Karpas-422 (cell line): ENCODE measurements at regions not wholly inside any gene's neighbourhood (a gene's known extent, or its start where the extent isn't known, plus 50 kb on each side); places are given as distances from the start of the nearest gene placed in this dataset.
"Not testable (repeated sequence)": the region's sequence is repeated elsewhere in the genome, so short reads cannot be mapped to it uniquely, and the experiment has no call there.

Experiments
- DNase-seq: peaks from one replicate; pipeline ENCODE4 v3.0.0-alpha.2; 2015
- H2AFZ ChIP-seq: fragments of 200-600 bp; sonication (generic); 2 replicates; pipeline ENCODE4 v1.6.1; 2014; ENCODE audit warnings: antibody characterized with exemption, low read length, mixed read lengths
- H3K27ac ChIP-seq: fragments of 200-600 bp; sonication (generic); 2 replicates; pipeline ENCODE4 v1.5.1; 2014; ENCODE audit warnings: mild to moderate bottlenecking, low read length, moderate library complexity
- H3K27me3 ChIP-seq: fragments of 200-600 bp; sonication (generic); 2 replicates; pipeline ENCODE4 v1.6.1; 2014; ENCODE audit warnings: low read length, mixed read lengths
- H3K36me3 ChIP-seq: fragments of 200-600 bp; sonication (generic); 2 replicates; pipeline ENCODE4 v1.6.1; 2014; ENCODE audit warnings: low read length, mixed read lengths; ENCODE audit not compliant: insufficient read depth
- H3K4me1 ChIP-seq: fragments of 200-600 bp; sonication (generic); 2 replicates; pipeline ENCODE4 v1.6.1; 2014; ENCODE audit warnings: mild to moderate bottlenecking, low read length, mixed read lengths
- H3K4me2 ChIP-seq: fragments of 200-600 bp; sonication (generic); 2 replicates; pipeline ENCODE4 v1.6.1; 2014; ENCODE audit warnings: low read length, low read depth, mild to moderate bottlenecking; ENCODE audit not compliant: poor library complexity, severe bottlenecking
- H3K4me3 ChIP-seq: fragments of 200-600 bp; sonication (generic); 2 replicates; pipeline ENCODE4 v1.5.1; 2014; ENCODE audit warnings: mild to moderate bottlenecking, antibody characterized with exemption, low read length, mixed read lengths
- H3K79me2 ChIP-seq: fragments of 200-600 bp; sonication (generic); 2 replicates; pipeline ENCODE4 v1.6.1; 2014; ENCODE audit warnings: mild to moderate bottlenecking, low read length, mixed read lengths
- H3K9ac ChIP-seq: fragments of 200-600 bp; sonication (generic); 2 replicates; pipeline ENCODE4 v1.6.0; 2014; ENCODE audit warnings: low read length
- H3K9me2 ChIP-seq: fragments of 200-600 bp; sonication (generic), shearing (Covaris generic); replicated peaks from 2 replicates; pipeline ENCODE4 v1.6.0; 2014; ENCODE audit warnings: mild to moderate bottlenecking, low read length, moderate library complexity; ENCODE audit not compliant: insufficient read depth
- H3K9me3 ChIP-seq: fragments of 300-700, 200-600 bp; sonication (generic); 2 replicates; pipeline ENCODE4 v1.6.1; 2014; ENCODE audit warnings: low read length, mixed read lengths
- H4K20me1 ChIP-seq: fragments of 200-600 bp; sonication (generic); 2 replicates; pipeline ENCODE4 v1.6.1; 2014; ENCODE audit warnings: mild to moderate bottlenecking, antibody characterized with exemption, low read length, low read depth; ENCODE audit not compliant: insufficient read depth

DNA sequence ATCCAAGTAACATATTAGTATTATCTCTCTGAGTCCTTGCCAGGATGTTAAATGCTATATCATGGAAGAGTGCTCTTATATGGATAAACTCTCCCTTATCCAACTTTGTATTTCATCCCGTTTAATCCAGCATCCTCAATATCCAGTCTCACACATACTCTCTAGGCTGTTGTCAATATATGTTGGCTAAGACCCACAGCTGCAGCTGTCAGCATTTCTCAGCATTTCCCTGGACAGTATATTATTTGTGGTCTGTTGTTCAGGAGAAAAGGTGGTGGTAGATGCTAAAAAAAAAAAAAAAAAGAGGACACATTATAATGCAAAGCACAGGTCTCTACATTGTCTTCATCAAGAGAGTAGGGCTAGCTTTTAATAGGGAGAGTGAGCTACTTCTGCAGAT is 1368.0 kb upstream of the ZEB2 start:
- DNase-seq: no peak

DNA sequence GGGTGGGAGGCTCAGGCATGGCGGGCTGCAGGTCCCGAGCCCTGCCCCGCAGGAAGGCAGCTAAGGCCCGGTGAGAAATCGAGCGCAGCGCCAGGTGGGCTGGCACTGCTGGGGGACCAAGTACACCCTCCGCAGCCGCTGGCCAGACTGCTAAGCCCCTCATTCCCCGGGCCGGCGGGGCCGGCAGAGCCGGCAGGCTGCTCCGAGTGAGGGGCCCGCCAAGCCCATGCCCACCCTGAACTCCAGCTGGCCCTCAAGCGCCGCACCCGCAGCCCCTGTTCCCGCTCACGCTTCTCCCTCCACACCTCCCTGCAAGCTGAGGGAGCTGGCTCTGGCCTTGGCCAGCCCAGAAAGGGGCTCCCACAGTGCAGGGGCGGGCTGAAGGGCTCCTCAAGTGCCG is 1361.1 kb upstream of the ZEB2 start:
- not testable (repeated sequence) for DNase-seq, H3K9me2 ChIP-seq, H3K4me2 ChIP-seq, H3K27me3 ChIP-seq, H3K4me1 ChIP-seq, H3K9me3 ChIP-seq, H3K9ac ChIP-seq, H3K79me2 ChIP-seq, H3K27ac ChIP-seq, H3K4me3 ChIP-seq, H4K20me1 ChIP-seq, H2AFZ ChIP-seq, H3K36me3 ChIP-seq

More for the DNA sequence above, 1368.0 kb upstream of the ZEB2 start:
- Histone ChIP-seq H3K9me2 (no peaks in the 10 kb centered on the region), H3K4me2 (no peak overlapping the region), H3K9me3 (no peaks in the 10 kb centered on the region), H2AFZ (no peak overlapping the region), H3K36me3 (no peaks in the 10 kb centered on the region), H3K4me1 (no peaks in the 10 kb centered on the region), H3K79me2 (no peaks in the 10 kb centered on the region), H3K9ac (no peak overlapping the region), H3K4me3 (no peak overlapping the region), H3K27ac (no peak overlapping the region), H4K20me1 (no peaks in the 10 kb centered on the region), H3K27me3 (no peaks in the 10 kb centered on the region)

DNA sequence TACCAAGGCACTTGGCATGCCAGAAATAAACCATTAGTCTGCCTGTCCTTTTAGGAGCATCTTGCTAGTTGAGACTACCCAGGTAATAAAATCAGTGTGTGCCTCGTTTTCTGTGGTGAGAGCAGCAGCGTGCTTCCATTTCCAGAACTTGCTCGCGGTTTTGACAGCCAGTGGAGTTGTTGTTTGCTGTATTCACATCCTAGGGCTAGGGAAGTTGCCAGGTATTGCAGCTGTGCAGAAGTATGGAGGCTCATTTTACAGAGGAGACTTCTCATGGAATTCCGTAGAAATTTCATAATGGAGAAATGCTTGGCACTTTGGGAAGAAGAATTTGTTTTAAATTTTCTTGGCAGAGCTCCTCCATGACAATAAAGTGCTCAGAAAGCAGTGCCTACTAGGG is 1355.1 kb upstream of the ZEB2 start:
- Histone ChIP-seq H3K4me2 (no peak overlapping the region), H3K9me3 (no peaks in the 10 kb centered on the region), H3K9me2 (no peaks in the 10 kb centered on the region), H3K9ac (no peak overlapping the region), H3K36me3 (no peaks in the 10 kb centered on the region), H3K79me2 (no peaks in the 10 kb centered on the region), H3K4me3 (no peak overlapping the region), H3K27me3 (no peaks in the 10 kb centered on the region), H2AFZ (no peak overlapping the region), H4K20me1 (no peaks in the 10 kb centered on the region), H3K27ac (no peak overlapping the region), H3K4me1 (no peaks in the 10 kb centered on the region)
- no peak for DNase-seq

DNA sequence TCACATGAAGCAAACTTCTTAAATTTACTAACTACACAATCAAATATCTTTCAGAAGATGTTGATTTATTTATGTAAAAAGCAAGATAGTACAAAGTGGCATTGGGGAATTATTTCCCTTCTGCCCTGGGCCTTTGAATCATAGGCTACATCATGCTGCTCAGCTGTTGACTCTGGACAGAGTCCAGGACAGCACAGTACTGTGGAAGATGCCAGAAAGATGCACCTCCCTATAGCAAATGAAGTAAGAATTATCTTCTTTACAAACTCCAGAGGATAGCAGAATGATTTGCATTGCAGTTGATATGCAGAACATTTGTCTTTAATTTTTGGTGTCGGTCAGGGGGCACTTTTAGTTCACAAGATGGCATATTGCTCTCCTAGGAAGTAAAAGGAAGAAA is 1354.5 kb upstream of the ZEB2 start:
- no peak overlapping the region for H3K27ac ChIP-seq
- no peak overlapping the region for H2AFZ ChIP-seq
- no peaks in the 10 kb centered on the region for H3K9me2 ChIP-seq
- H3K4me3 ChIP-seq: no peak overlapping the region
- H3K9me3 ChIP-seq: no peaks in the 10 kb centered on the region
- no peaks in the 10 kb centered on the region for H3K79me2 ChIP-seq
- no peaks in the 10 kb centered on the region for H4K20me1 ChIP-seq
- H3K4me1 ChIP-seq: no peaks in the 10 kb centered on the region
- no peak for DNase-seq
- H3K27me3 ChIP-seq: no peaks in the 10 kb centered on the region
- H3K36me3 ChIP-seq: no peaks in the 10 kb centered on the region
- no peak overlapping the region for H3K9ac ChIP-seq
- H3K4me2 ChIP-seq: no peak overlapping the region

DNA sequence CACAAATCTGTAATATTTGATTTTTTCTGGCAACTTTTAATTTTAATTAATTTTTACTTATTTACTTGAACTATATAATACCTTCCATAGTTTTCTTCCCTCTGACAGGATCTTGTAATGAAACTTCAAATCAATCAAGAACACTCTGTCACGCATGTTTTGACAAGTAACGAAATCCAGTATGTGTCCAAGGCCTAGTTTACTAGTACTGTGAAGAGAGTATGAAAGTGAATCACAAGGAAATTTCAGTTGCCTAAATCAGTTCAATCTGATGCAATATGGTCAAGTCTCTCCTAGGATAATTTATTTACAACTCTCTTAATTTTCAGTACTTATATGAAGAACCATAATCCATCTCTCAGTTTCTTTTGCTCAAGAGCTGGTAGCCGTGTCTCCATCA is 1344.6 kb upstream of the ZEB2 start:
- DNase-seq: no peak
- Histone ChIP-seq H2AFZ (no peak overlapping the region), H3K79me2 (no peaks in the 10 kb centered on the region), H3K4me3 (no peak overlapping the region), H4K20me1 (no peaks in the 10 kb centered on the region), H3K27me3 (no peaks in the 10 kb centered on the region), H3K9me2 (no peaks in the 10 kb centered on the region), H3K4me1 (no peaks in the 10 kb centered on the region), H3K9me3 (no peaks in the 10 kb centered on the region), H3K9ac (no peak overlapping the region), H3K4me2 (no peak overlapping the region), H3K36me3 (no peaks in the 10 kb centered on the region), H3K27ac (no peak overlapping the region)

DNA sequence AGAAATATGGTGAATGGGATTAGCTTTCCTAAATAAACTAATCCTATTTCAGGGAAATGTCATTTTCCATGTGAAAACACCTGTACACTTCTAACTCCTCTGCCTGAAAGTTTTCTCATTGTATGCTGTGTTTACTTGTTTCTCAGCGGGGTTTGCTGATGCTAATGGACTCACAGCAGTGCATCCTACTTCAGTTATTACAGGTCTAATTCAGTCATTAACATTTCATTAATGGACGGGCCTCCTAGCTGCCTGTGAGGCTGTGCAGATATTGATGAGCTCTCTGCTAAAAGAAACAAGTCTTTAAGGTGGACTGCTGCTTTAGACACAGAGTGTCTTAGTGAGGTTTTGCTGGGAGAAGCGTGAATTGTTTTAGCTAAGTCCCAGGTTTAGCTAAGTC is 1342.0 kb upstream of the ZEB2 start:
- H3K36me3 ChIP-seq: no peaks in the 10 kb centered on the region
- H2AFZ ChIP-seq: no peak overlapping the region
- no peaks in the 10 kb centered on the region for H3K4me1 ChIP-seq
- no peaks in the 10 kb centered on the region for H3K9me3 ChIP-seq
- H3K9ac ChIP-seq: no peak overlapping the region
- H3K4me3 ChIP-seq: no peak overlapping the region
- H3K4me2 ChIP-seq: no peak overlapping the region
- no peaks in the 10 kb centered on the region for H3K27me3 ChIP-seq
- H3K27ac ChIP-seq: no peak overlapping the region
- H4K20me1 ChIP-seq: no peaks in the 10 kb centered on the region
- DNase-seq: no peak
- no peaks in the 10 kb centered on the region for H3K79me2 ChIP-seq
- H3K9me2 ChIP-seq: no peaks in the 10 kb centered on the region

DNA sequence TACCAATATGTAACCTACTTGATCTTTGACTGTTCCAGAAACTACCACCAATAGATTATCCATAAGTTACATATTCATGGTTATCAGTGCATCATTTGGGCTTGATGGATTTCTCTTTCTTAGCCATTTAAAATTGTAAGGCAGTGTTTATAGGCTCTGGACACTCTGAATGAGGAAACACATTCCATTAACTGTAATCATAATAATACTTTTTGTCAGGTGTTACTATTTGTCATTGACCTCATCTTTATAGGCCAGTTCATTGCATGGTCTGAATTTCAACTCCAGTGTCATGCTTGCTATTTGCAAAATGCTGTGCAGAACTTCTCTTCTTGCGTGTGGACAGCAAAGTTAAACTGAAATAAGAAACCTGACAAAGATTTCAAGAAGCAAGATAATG is 1340.2 kb upstream of the ZEB2 start:
- Histone ChIP-seq H2AFZ (no peak overlapping the region), H3K27me3 (no peaks in the 10 kb centered on the region), H3K36me3 (no peaks in the 10 kb centered on the region), H4K20me1 (no peaks in the 10 kb centered on the region), H3K9ac (no peak overlapping the region), H3K4me2 (no peak overlapping the region), H3K79me2 (no peaks in the 10 kb centered on the region), H3K9me3 (no peaks in the 10 kb centered on the region), H3K9me2 (no peaks in the 10 kb centered on the region), H3K4me3 (no peak overlapping the region), H3K4me1 (no peaks in the 10 kb centered on the region), H3K27ac (no peak overlapping the region)
- DNase-seq: no peak

DNA sequence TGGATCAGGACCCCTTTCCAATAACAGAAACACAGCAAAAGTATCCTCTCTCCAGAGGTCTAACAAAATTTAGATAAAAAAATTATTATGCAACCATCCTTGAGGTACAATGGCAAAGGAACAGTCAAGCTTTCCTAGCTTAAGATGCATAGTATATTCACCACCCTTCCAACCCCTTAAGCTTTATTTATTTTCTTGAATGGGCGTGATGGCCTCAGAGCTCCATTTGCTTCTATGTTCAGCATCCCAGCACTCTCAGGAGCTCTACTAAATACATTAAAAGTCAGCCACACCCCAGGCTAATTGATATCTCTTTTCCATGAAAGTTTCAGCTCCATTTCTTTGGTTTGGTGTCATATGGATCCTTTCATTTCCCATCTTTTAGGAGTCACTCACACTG is 1335.2 kb upstream of the ZEB2 start:
- Histone ChIP-seq H2AFZ (no peak overlapping the region), H3K79me2 (no peaks in the 10 kb centered on the region), H4K20me1 (no peaks in the 10 kb centered on the region), H3K4me1 (no peaks in the 10 kb centered on the region), H3K9ac (no peak overlapping the region), H3K4me3 (no peak overlapping the region), H3K4me2 (no peak overlapping the region), H3K36me3 (no peaks in the 10 kb centered on the region), H3K9me2 (no peaks in the 10 kb centered on the region), H3K27me3 (no peaks in the 10 kb centered on the region), H3K9me3 (no peaks in the 10 kb centered on the region), H3K27ac (no peak overlapping the region)
- no peak for DNase-seq

DNA sequence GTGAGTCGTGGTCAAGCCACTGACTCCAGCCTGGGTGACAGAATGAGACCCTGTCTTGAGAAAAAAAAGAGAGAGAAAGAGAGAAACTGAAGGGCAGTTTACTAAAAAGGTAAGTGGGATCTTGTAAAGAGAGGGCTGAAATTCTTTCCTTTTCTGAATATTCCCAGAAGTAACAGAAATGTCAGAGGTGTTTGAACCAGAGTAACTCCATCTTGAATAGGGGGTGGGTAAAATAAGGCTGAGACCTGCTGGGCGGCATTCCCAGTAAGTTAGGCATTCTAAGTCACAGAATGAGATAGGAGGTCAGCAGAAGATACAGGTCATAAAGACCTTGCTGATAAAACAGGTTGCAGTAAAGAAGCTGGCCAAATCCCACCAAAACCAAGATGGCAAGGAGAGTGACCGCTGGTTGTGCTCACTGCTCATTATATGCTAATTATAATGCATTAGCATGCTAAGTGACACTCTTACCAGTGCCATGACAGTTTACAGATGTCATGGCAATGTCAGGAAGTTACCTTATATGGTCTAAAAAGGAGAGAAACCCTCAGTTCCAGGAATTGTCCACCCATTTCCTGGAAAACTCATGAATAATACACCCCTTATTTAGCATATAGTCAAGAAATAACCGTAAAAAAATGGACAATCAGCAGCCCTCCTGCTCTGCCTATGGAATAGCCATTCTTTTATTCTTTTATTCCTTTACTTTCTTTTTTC is 1334.3 kb upstream of the ZEB2 start:
- no peaks in the 10 kb centered on the region for H3K9me2 ChIP-seq
- H3K27ac ChIP-seq: no peak overlapping the region
- H4K20me1 ChIP-seq: no peaks in the 10 kb centered on the region
- no peak overlapping the region for H3K4me3 ChIP-seq
- no peak overlapping the region for H3K9ac ChIP-seq
- no peak for DNase-seq
- H3K9me3 ChIP-seq: no peaks in the 10 kb centered on the region
- H3K27me3 ChIP-seq: no peaks in the 10 kb centered on the region
- no peaks in the 10 kb centered on the region for H3K36me3 ChIP-seq
- H2AFZ ChIP-seq: no peak overlapping the region
- no peak overlapping the region for H3K4me2 ChIP-seq
- no peaks in the 10 kb centered on the region for H3K79me2 ChIP-seq
- H3K4me1 ChIP-seq: no peaks in the 10 kb centered on the region
